ENCODE measurements at regions not wholly inside any gene's neighbourhood (a gene's known extent, or its start where the extent isn't known, plus 50 kb on each side); places are given as distances from the start of the nearest gene placed in this dataset.

- Histone ChIP-seq H3K4me3 (ENCODE audit: low read depth, low read length) (no peak overlapping the region), H3K36me3 (ENCODE audit: insufficient read depth, low read length) (no peaks in the 10 kb centered on the region), H3K27me3 (ENCODE audit: insufficient read depth, low read length) (no peaks in the 10 kb centered on the region), H3K27ac (ENCODE audit: low read depth, low read length) (no peak overlapping the region), H3K4me1 (ENCODE audit: control insufficient read depth, insufficient read depth, low read length, unreplicated experiment) (peaks cover 25% of the 10 kb centered on the region), H2AFZ (ENCODE audit: low read length, unreplicated experiment) (no peak overlapping the region), H3K79me2 (ENCODE audit: control insufficient read depth, insufficient read depth, low read length, unreplicated experiment) (no peaks in the 10 kb centered on the region)
These were observed 137.0 kb upstream of the RBBP8 start for GRCh38 chr18:22796113-22796512.

- H2AFZ ChIP-seq (ENCODE audit: low read length, unreplicated experiment) = peak overlapping the region; percentile 68
- H3K4me3 ChIP-seq (ENCODE audit: low read depth, low read length) = no peak overlapping the region; the same call in 1 of the 2 replicates
- H3K27me3 ChIP-seq (ENCODE audit: insufficient read depth, low read length) = no peaks in the 10 kb centered on the region
- peaks cover 25% of the 10 kb centered on the region for H3K4me1 ChIP-seq (ENCODE audit: control insufficient read depth, insufficient read depth, low read length, unreplicated experiment)
- no peak overlapping the region for H3K27ac ChIP-seq (ENCODE audit: low read depth, low read length)
- no peaks in the 10 kb centered on the region for H3K36me3 ChIP-seq (ENCODE audit: insufficient read depth, low read length)
- no peaks in the 10 kb centered on the region for H3K79me2 ChIP-seq (ENCODE audit: control insufficient read depth, insufficient read depth, low read length, unreplicated experiment)
These were observed 132.6 kb upstream of the RBBP8 start for GRCh38 chr18:22800551-22800951.

GRCh38 chr18:22813648-22814328, 119.3 kb upstream of the RBBP8 start:
- H3K27ac ChIP-seq (ENCODE audit: low read depth, low read length) = no peak overlapping the region
- H3K79me2 ChIP-seq (ENCODE audit: control insufficient read depth, insufficient read depth, low read length, unreplicated experiment) = no peaks in the 10 kb centered on the region
- H3K36me3 ChIP-seq (ENCODE audit: insufficient read depth, low read length) = no peaks in the 10 kb centered on the region
- no peak overlapping the region for H3K4me3 ChIP-seq (ENCODE audit: low read depth, low read length)
- H2AFZ ChIP-seq (ENCODE audit: low read length, unreplicated experiment) = no peak overlapping the region
- no peaks in the 10 kb centered on the region for H3K27me3 ChIP-seq (ENCODE audit: insufficient read depth, low read length)
- H3K4me1 ChIP-seq (ENCODE audit: control insufficient read depth, insufficient read depth, low read length, unreplicated experiment) = peaks cover 25% of the 10 kb centered on the region

- no peaks in the 10 kb centered on the region for H3K27me3 ChIP-seq (ENCODE audit: insufficient read depth, low read length)
- H3K4me1 ChIP-seq (ENCODE audit: control insufficient read depth, insufficient read depth, low read length, unreplicated experiment) = peaks cover 25% of the 10 kb centered on the region
- no peaks in the 10 kb centered on the region for H3K36me3 ChIP-seq (ENCODE audit: insufficient read depth, low read length)
- H3K4me3 ChIP-seq (ENCODE audit: low read depth, low read length) = no peak overlapping the region
- H3K79me2 ChIP-seq (ENCODE audit: control insufficient read depth, insufficient read depth, low read length, unreplicated experiment) = no peaks in the 10 kb centered on the region
- no peak overlapping the region for H2AFZ ChIP-seq (ENCODE audit: low read length, unreplicated experiment)
- no peak overlapping the region for H3K27ac ChIP-seq (ENCODE audit: low read depth, low read length)
These were observed 118.8 kb upstream of the RBBP8 start for GRCh38 chr18:22814329-22814703.

GRCh38 chr18:22816266-22817176, 116.6 kb upstream of the RBBP8 start:
- no peak overlapping the region for H3K27ac ChIP-seq (ENCODE audit: low read depth, low read length)
- H3K36me3 ChIP-seq (ENCODE audit: insufficient read depth, low read length) = no peaks in the 10 kb centered on the region
- H3K27me3 ChIP-seq (ENCODE audit: insufficient read depth, low read length) = no peaks in the 10 kb centered on the region
- no peak overlapping the region for H3K4me3 ChIP-seq (ENCODE audit: low read depth, low read length)
- H3K79me2 ChIP-seq (ENCODE audit: control insufficient read depth, insufficient read depth, low read length, unreplicated experiment) = no peaks in the 10 kb centered on the region
- peaks cover 27% of the 10 kb centered on the region for H3K4me1 ChIP-seq (ENCODE audit: control insufficient read depth, insufficient read depth, low read length, unreplicated experiment)
- no peak overlapping the region for H2AFZ ChIP-seq (ENCODE audit: low read length, unreplicated experiment)

GRCh38 chr18:22817844-22818243, 115.3 kb upstream of the RBBP8 start:
- H2AFZ ChIP-seq (ENCODE audit: low read length, unreplicated experiment) = peak overlapping the region; percentile 62

GRCh38 chr18:22822024-22822423, 111.1 kb upstream of the RBBP8 start:
- H3K27me3 ChIP-seq (ENCODE audit: insufficient read depth, low read length) = no peaks in the 10 kb centered on the region
- peak overlapping the region; percentile 72 for H3K27ac ChIP-seq (ENCODE audit: low read depth, low read length)
- H3K79me2 ChIP-seq (ENCODE audit: control insufficient read depth, insufficient read depth, low read length, unreplicated experiment) = no peaks in the 10 kb centered on the region
- peak overlapping the region; percentile 25 for H3K4me3 ChIP-seq (ENCODE audit: low read depth, low read length)
- H3K4me1 ChIP-seq (ENCODE audit: control insufficient read depth, insufficient read depth, low read length, unreplicated experiment) = peaks cover 38% of the 10 kb centered on the region
- H3K36me3 ChIP-seq (ENCODE audit: insufficient read depth, low read length) = no peaks in the 10 kb centered on the region
- peak overlapping the region; percentile 95 for H2AFZ ChIP-seq (ENCODE audit: low read length, unreplicated experiment)

More at GRCh38 chr18:22817844-22818243, 115.3 kb upstream of the RBBP8 start:
- H3K79me2 ChIP-seq (ENCODE audit: control insufficient read depth, insufficient read depth, low read length, unreplicated experiment) = no peaks in the 10 kb centered on the region
- H3K4me1 ChIP-seq (ENCODE audit: control insufficient read depth, insufficient read depth, low read length, unreplicated experiment) = peaks cover 39% of the 10 kb centered on the region
- H3K36me3 ChIP-seq (ENCODE audit: insufficient read depth, low read length) = no peaks in the 10 kb centered on the region
- no peaks in the 10 kb centered on the region for H3K27me3 ChIP-seq (ENCODE audit: insufficient read depth, low read length)
- no peak overlapping the region for H3K4me3 ChIP-seq (ENCODE audit: low read depth, low read length)
- H3K27ac ChIP-seq (ENCODE audit: low read depth, low read length) = no peak overlapping the region

GRCh38 chr18:22822841-22823508, 110.2 kb upstream of the RBBP8 start:
- peak overlapping the region; percentile 79 for H2AFZ ChIP-seq (ENCODE audit: low read length, unreplicated experiment)
- no peaks in the 10 kb centered on the region for H3K36me3 ChIP-seq (ENCODE audit: insufficient read depth, low read length)
- no peak overlapping the region for H3K4me3 ChIP-seq (ENCODE audit: low read depth, low read length)
- peaks cover 38% of the 10 kb centered on the region for H3K4me1 ChIP-seq (ENCODE audit: control insufficient read depth, insufficient read depth, low read length, unreplicated experiment)
- H3K27ac ChIP-seq (ENCODE audit: low read depth, low read length) = peak overlapping the region; percentile 72
- H3K27me3 ChIP-seq (ENCODE audit: insufficient read depth, low read length) = no peaks in the 10 kb centered on the region
- H3K79me2 ChIP-seq (ENCODE audit: control insufficient read depth, insufficient read depth, low read length, unreplicated experiment) = no peaks in the 10 kb centered on the region

GRCh38 chr18:22826726-22827125, 106.4 kb upstream of the RBBP8 start:
- no peak overlapping the region for H2AFZ ChIP-seq (ENCODE audit: low read length, unreplicated experiment)
- no peak overlapping the region for H3K4me3 ChIP-seq (ENCODE audit: low read depth, low read length)
- no peaks in the 10 kb centered on the region for H3K27me3 ChIP-seq (ENCODE audit: insufficient read depth, low read length)
- no peaks in the 10 kb centered on the region for H3K79me2 ChIP-seq (ENCODE audit: control insufficient read depth, insufficient read depth, low read length, unreplicated experiment)
- H3K36me3 ChIP-seq (ENCODE audit: insufficient read depth, low read length) = no peaks in the 10 kb centered on the region
- peaks cover 51% of the 10 kb centered on the region for H3K4me1 ChIP-seq (ENCODE audit: control insufficient read depth, insufficient read depth, low read length, unreplicated experiment)
- H3K27ac ChIP-seq (ENCODE audit: low read depth, low read length) = peak overlapping the region; percentile 75; the same call in 1 of the 2 replicates

GRCh38 chr18:22827216-22827615, 105.9 kb upstream of the RBBP8 start:
- Histone ChIP-seq H3K27ac (ENCODE audit: low read depth, low read length) (peak overlapping the region; percentile 75), H3K27me3 (ENCODE audit: insufficient read depth, low read length) (no peaks in the 10 kb centered on the region)

More at GRCh38 chr18:22827216-22827615, 105.9 kb upstream of the RBBP8 start:
- no peak overlapping the region for H2AFZ ChIP-seq (ENCODE audit: low read length, unreplicated experiment)
- no peak overlapping the region for H3K4me3 ChIP-seq (ENCODE audit: low read depth, low read length)
- H3K4me1 ChIP-seq (ENCODE audit: control insufficient read depth, insufficient read depth, low read length, unreplicated experiment) = peaks cover 52% of the 10 kb centered on the region
- no peaks in the 10 kb centered on the region for H3K36me3 ChIP-seq (ENCODE audit: insufficient read depth, low read length)
- H3K79me2 ChIP-seq (ENCODE audit: control insufficient read depth, insufficient read depth, low read length, unreplicated experiment) = no peaks in the 10 kb centered on the region

All from ACC112 (cell line).